ENCODE measurements at regions not wholly inside any gene's neighbourhood (a gene's known extent, or its start where the extent isn't known, plus 50 kb on each side); places are given as distances from the start of the nearest gene placed in this dataset.
"Not testable (repeated sequence)": the region's sequence is repeated elsewhere in the genome, so short reads cannot be mapped to it uniquely, and the experiment has no call there.

GRCh38 chr6:21321531-21321930, 272.0 kb upstream of the SOX4 start:
- Mint-ChIP-seq H3K27ac (no peak overlapping the region), H3K9me3 (peaks cover 5% of the 10 kb centered on the region), H3K27me3 (no peaks in the 10 kb centered on the region), H3K36me3 (ENCODE audit: low read depth) (no peaks in the 10 kb centered on the region), H3K4me1 (no peaks in the 10 kb centered on the region), H3K4me3 (no peak overlapping the region)
- intact Hi-C loops (cut with micrococcal nuclease): no loop called here
- no peak for DNase-seq

GRCh38 chr6:21323577-21323976, 270.0 kb upstream of the SOX4 start:
- peaks cover 4% of the 10 kb centered on the region for H3K27me3 Mint-ChIP-seq
- H3K4me3 Mint-ChIP-seq: no peak overlapping the region
- H3K4me1 Mint-ChIP-seq: no peaks in the 10 kb centered on the region
- H3K27ac Mint-ChIP-seq: no peak overlapping the region
- no peaks in the 10 kb centered on the region for H3K36me3 Mint-ChIP-seq (ENCODE audit: low read depth)
- H3K9me3 Mint-ChIP-seq: peaks cover 5% of the 10 kb centered on the region
- no peak for DNase-seq
- intact Hi-C loops (cut with micrococcal nuclease): no loop called here

GRCh38 chr6:21325201-21325856, 268.2 kb upstream of the SOX4 start:
- no peak for DNase-seq
- Mint-ChIP-seq H3K36me3 (ENCODE audit: low read depth) (no peaks in the 10 kb centered on the region), H3K9me3 (no peaks in the 10 kb centered on the region), H3K27ac (no peak overlapping the region), H3K4me1 (no peaks in the 10 kb centered on the region), H3K4me3 (no peak overlapping the region), H3K27me3 (peaks cover 4% of the 10 kb centered on the region)
- intact Hi-C loops (cut with micrococcal nuclease): no loop called here

GRCh38 chr6:21327326-21328112, 266.0 kb upstream of the SOX4 start:
- no peak for DNase-seq
- H3K27me3 Mint-ChIP-seq: peaks cover 4% of the 10 kb centered on the region
- H3K9me3 Mint-ChIP-seq: no peaks in the 10 kb centered on the region
- H3K4me1 Mint-ChIP-seq: no peaks in the 10 kb centered on the region
- no peaks in the 10 kb centered on the region for H3K36me3 Mint-ChIP-seq (ENCODE audit: low read depth)
- no peak overlapping the region for H3K4me3 Mint-ChIP-seq
- H3K27ac Mint-ChIP-seq: no peak overlapping the region
- intact Hi-C loops (cut with micrococcal nuclease): no loop called here

- no peaks in the 10 kb centered on the region for H3K36me3 Mint-ChIP-seq (ENCODE audit: low read depth)
- H3K27me3 Mint-ChIP-seq: peaks cover 4% of the 10 kb centered on the region
- no peaks in the 10 kb centered on the region for H3K4me1 Mint-ChIP-seq
- no peak for DNase-seq
- H3K27ac Mint-ChIP-seq: no peak overlapping the region
- H3K9me3 Mint-ChIP-seq: no peaks in the 10 kb centered on the region
- no peak overlapping the region for H3K4me3 Mint-ChIP-seq
- intact Hi-C loops (cut with micrococcal nuclease): no loop called here
These were observed 262.3 kb upstream of the SOX4 start for GRCh38 chr6:21331235-21331634.

- intact Hi-C loops (cut with micrococcal nuclease): no loop called here
- Mint-ChIP-seq H3K9me3 (no peaks in the 10 kb centered on the region), H3K27me3 (peaks cover 3% of the 10 kb centered on the region), H3K4me3 (no peak overlapping the region), H3K4me1 (no peaks in the 10 kb centered on the region), H3K36me3 (ENCODE audit: low read depth) (no peaks in the 10 kb centered on the region), H3K27ac (no peak overlapping the region)
- no peak for DNase-seq
These were observed 261.5 kb upstream of the SOX4 start for GRCh38 chr6:21332077-21332476.

- Mint-ChIP-seq H3K27me3 (peaks cover under 1% of the 10 kb centered on the region), H3K36me3 (ENCODE audit: low read depth) (no peaks in the 10 kb centered on the region), H3K9me3 (no peaks in the 10 kb centered on the region), H3K27ac (no peak overlapping the region), H3K4me1 (no peaks in the 10 kb centered on the region), H3K4me3 (no peak overlapping the region)
- intact Hi-C loops (cut with micrococcal nuclease): no loop called here
- no peak for DNase-seq
These were observed 260.9 kb upstream of the SOX4 start for GRCh38 chr6:21332660-21333059.

GRCh38 chr6:21333715-21334114, 259.8 kb upstream of the SOX4 start:
- H3K36me3 Mint-ChIP-seq (ENCODE audit: low read depth): no peaks in the 10 kb centered on the region
- DNase-seq: no peak
- no peak overlapping the region for H3K27ac Mint-ChIP-seq
- no peaks in the 10 kb centered on the region for H3K4me1 Mint-ChIP-seq
- H3K27me3 Mint-ChIP-seq: no peaks in the 10 kb centered on the region
- H3K4me3 Mint-ChIP-seq: no peak overlapping the region
- H3K9me3 Mint-ChIP-seq: no peaks in the 10 kb centered on the region
- intact Hi-C loops (cut with micrococcal nuclease): no loop called here

GRCh38 chr6:21334651-21335050, 258.9 kb upstream of the SOX4 start:
- Mint-ChIP-seq H3K4me3 (no peak overlapping the region), H3K4me1 (no peaks in the 10 kb centered on the region), H3K27me3 (no peaks in the 10 kb centered on the region), H3K36me3 (ENCODE audit: low read depth) (no peaks in the 10 kb centered on the region), H3K9me3 (no peaks in the 10 kb centered on the region), H3K27ac (no peak overlapping the region)
- intact Hi-C loops (cut with micrococcal nuclease): no loop called here
- DNase-seq: no peak

GRCh38 chr6:21335591-21335990, 258.0 kb upstream of the SOX4 start:
- no peak overlapping the region for H3K4me3 Mint-ChIP-seq
- no peaks in the 10 kb centered on the region for H3K9me3 Mint-ChIP-seq
- DNase-seq: no peak
- H3K27me3 Mint-ChIP-seq: no peaks in the 10 kb centered on the region
- no peak overlapping the region for H3K27ac Mint-ChIP-seq
- intact Hi-C loops (cut with micrococcal nuclease): no loop called here
- H3K4me1 Mint-ChIP-seq: no peaks in the 10 kb centered on the region
- H3K36me3 Mint-ChIP-seq (ENCODE audit: low read depth): no peaks in the 10 kb centered on the region

GRCh38 chr6:21337263-21337662, 256.3 kb upstream of the SOX4 start:
- Mint-ChIP-seq H3K4me1 (no peaks in the 10 kb centered on the region), H3K36me3 (ENCODE audit: low read depth) (no peaks in the 10 kb centered on the region), H3K27ac (no peak overlapping the region), H3K4me3 (no peak overlapping the region), H3K27me3 (no peaks in the 10 kb centered on the region), H3K9me3 (peaks cover 3% of the 10 kb centered on the region)
- intact Hi-C loops (cut with micrococcal nuclease): no loop called here
- no peak for DNase-seq

GRCh38 chr6:21340573-21340972, 253.0 kb upstream of the SOX4 start:
- intact Hi-C loops (cut with micrococcal nuclease): no loop called here
- no peak for DNase-seq
- no peaks in the 10 kb centered on the region for H3K4me1 Mint-ChIP-seq
- H3K27ac Mint-ChIP-seq: no peak overlapping the region
- no peak overlapping the region for H3K4me3 Mint-ChIP-seq
- H3K9me3 Mint-ChIP-seq: peaks cover 3% of the 10 kb centered on the region
- no peaks in the 10 kb centered on the region for H3K36me3 Mint-ChIP-seq (ENCODE audit: low read depth)
- no peaks in the 10 kb centered on the region for H3K27me3 Mint-ChIP-seq

GRCh38 chr6:21341910-21342309, 251.6 kb upstream of the SOX4 start:
- H3K27me3 Mint-ChIP-seq: no peaks in the 10 kb centered on the region
- H3K27ac Mint-ChIP-seq: no peak overlapping the region
- H3K9me3 Mint-ChIP-seq: peaks cover 3% of the 10 kb centered on the region
- intact Hi-C loops (cut with micrococcal nuclease): no loop called here
- no peak for DNase-seq
- no peaks in the 10 kb centered on the region for H3K4me1 Mint-ChIP-seq
- H3K4me3 Mint-ChIP-seq: no peak overlapping the region
- H3K36me3 Mint-ChIP-seq (ENCODE audit: low read depth): no peaks in the 10 kb centered on the region

GRCh38 chr6:21342501-21342900, 251.1 kb upstream of the SOX4 start:
- Mint-ChIP-seq H3K4me3 (no peak overlapping the region), H3K27me3 (no peaks in the 10 kb centered on the region), H3K36me3 (ENCODE audit: low read depth) (no peaks in the 10 kb centered on the region), H3K9me3 (peaks cover 3% of the 10 kb centered on the region), H3K4me1 (no peaks in the 10 kb centered on the region), H3K27ac (no peak overlapping the region)
- DNase-seq: no peak
- intact Hi-C loops (cut with micrococcal nuclease): no loop called here

- H3K4me3 Mint-ChIP-seq; DNase-seq; H3K9me3 Mint-ChIP-seq; H3K4me1 Mint-ChIP-seq; intact Hi-C loops (cut with micrococcal nuclease); H3K36me3 Mint-ChIP-seq (ENCODE audit: low read depth); H3K27me3 Mint-ChIP-seq; H3K27ac Mint-ChIP-seq: not testable (repeated sequence)
These were observed 247.8 kb upstream of the SOX4 start for GRCh38 chr6:21345704-21346103.

Measured in activated CD4-positive, alpha-beta T cell treated with anti-CD3 and anti-CD28 coated beads, Interleukin-2, amount 10 ng/mL, durations not matched to agents 24 days and 14 days (primary cell).